Suprapubic skin (tissue), 4 donors: ENCODE measurements at regions not wholly inside any gene's neighbourhood (a gene's known extent, or its start where the extent isn't known, plus 50 kb on each side); places are given as distances from the start of the nearest gene placed in this dataset.

Experiments used
- DNase-seq, 2 donors: peaks; one replicate each; pipeline ENCODE4 v3.0.0-alpha.2; 2019; ENCODE audit warnings: low spot score in 2 of 2
- H3K27ac ChIP-seq: fragments of 200-600 bp; sonication (generic); one replicate; pipeline ENCODE4 v1.5.1; 2019
- H3K27me3 ChIP-seq: fragments of 200-600 bp; sonication (generic); one replicate; pipeline ENCODE4 v1.5.1; 2019
- H3K36me3 ChIP-seq: fragments of 200-600 bp; sonication (generic); one replicate; pipeline ENCODE4 v1.5.1; 2019
- H3K4me1 ChIP-seq: fragments of 200-600 bp; sonication (generic); one replicate; pipeline ENCODE4 v1.5.1; 2019
- H3K4me3 ChIP-seq: fragments of 200-600 bp; sonication (generic); one replicate; pipeline ENCODE4 v1.5.1; 2019; ENCODE audit warnings: mild to moderate bottlenecking
- H3K9me3 ChIP-seq: fragments of 200-600 bp; sonication (generic); one replicate; pipeline ENCODE4 v1.5.1; 2019
- CTCF ChIP-seq, 2 donors: fragments of 200-600 bp in 1 of 2; fragments of 450-650 bp in 1 of 2; sonication (generic) in 1 of 2; IDR thresholded peaks; one replicate each; pipeline ENCODE4 v1.5.1; 2016 to 2019; ENCODE audit warnings: antibody characterized with exemption in 2 of 2, mild to moderate bottlenecking in 1 of 2, moderate library complexity in 1 of 2
- EP300 ChIP-seq: sonication (generic); formaldehyde crosslinking; IDR thresholded peaks from one replicate; pipeline ENCODE4 v1.6.1; 2017; ENCODE audit warnings: antibody characterized with exemption
- POLR2A ChIP-seq, 2 donors: fragments of 450-650 bp; IDR thresholded peaks; one replicate each; pipeline ENCODE4 v1.6.1; 2017; ENCODE audit warnings: antibody characterized with exemption in 2 of 2, mild to moderate bottlenecking in 2 of 2, moderate library complexity in 2 of 2
- POLR2AphosphoS5 ChIP-seq, 3 donors: sonication (generic); formaldehyde crosslinking; IDR thresholded peaks; one replicate each; pipeline ENCODE4 v1.6.1; 2017; ENCODE audit warnings: antibody characterized with exemption in 3 of 3
- WGBS: methylation state at CpG from one replicate; pipeline ENCODE4 v1.1.5; 2018; 5-methylcytosine and 5-hydroxymethylcytosine counted together

GRCh38 chr1:25113731-25114130 is 118.6 kb downstream of the SYF2 start:
- no peak overlapping the region for H3K27ac ChIP-seq
- peaks cover 3% of the 10 kb centered on the region for H3K9me3 ChIP-seq
- DNase-seq, result no peak
- TF ChIP-seq EP300 (no peak), CTCF (IDR thresholded peaks at IDR 0.05) (no peak), POLR2A (IDR thresholded peaks at IDR 0.05) (no peak), POLR2AphosphoS5 (IDR thresholded peaks at IDR 0.05) (no peak)
- 91% methylated on average over 4 of the region's 4 CpGs for WGBS
- no peaks in the 10 kb centered on the region for H3K27me3 ChIP-seq
- no peaks in the 10 kb centered on the region for H3K4me1 ChIP-seq
- H3K4me3 ChIP-seq, result no peak overlapping the region
- no peaks in the 10 kb centered on the region for H3K36me3 ChIP-seq

GRCh38 chr1:25113086-25113485 is 119.2 kb downstream of the SYF2 start:
- peaks cover 3% of the 10 kb centered on the region for H3K9me3 ChIP-seq
- no peak for DNase-seq
- no peaks in the 10 kb centered on the region for H3K36me3 ChIP-seq
- no peaks in the 10 kb centered on the region for H3K4me1 ChIP-seq
- peaks cover 1% of the 10 kb centered on the region for H3K27me3 ChIP-seq
- WGBS, result 68% methylated on average over 3 of the region's 3 CpGs
- no peak for TF ChIP-seq CTCF (IDR thresholded peaks at IDR 0.05)
- TF ChIP-seq EP300, result no peak
- TF ChIP-seq POLR2A (IDR thresholded peaks at IDR 0.05), result no peak
- no peak for TF ChIP-seq POLR2AphosphoS5 (IDR thresholded peaks at IDR 0.05)
- no peak overlapping the region for H3K27ac ChIP-seq
- no peak overlapping the region for H3K4me3 ChIP-seq

DNA sequence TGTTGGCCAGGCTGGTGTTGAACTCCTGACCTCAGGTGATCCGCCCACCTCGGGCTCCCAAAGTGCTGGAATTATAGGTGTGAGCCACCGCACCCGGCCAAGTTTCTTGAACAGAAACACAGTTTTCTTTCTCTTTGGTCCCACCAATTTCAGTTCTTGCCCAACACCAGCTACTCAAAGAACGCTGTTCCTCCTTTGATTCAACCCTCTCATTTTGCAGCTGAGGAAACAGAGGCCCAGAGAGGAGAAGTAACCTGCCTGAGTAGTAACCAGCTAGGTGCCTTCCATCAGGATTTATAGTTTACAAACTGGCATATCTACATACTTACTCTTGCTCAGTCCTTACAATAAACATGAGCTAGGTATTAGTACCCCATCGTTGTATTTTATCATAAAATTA is 119.9 kb downstream of the SYF2 start:
- no peak overlapping the region for H3K27ac ChIP-seq
- H3K36me3 ChIP-seq, result no peaks in the 10 kb centered on the region
- DNase-seq, result no peak
- peaks cover 5% of the 10 kb centered on the region for H3K27me3 ChIP-seq
- H3K4me1 ChIP-seq, result no peaks in the 10 kb centered on the region
- H3K9me3 ChIP-seq, result peaks cover 3% of the 10 kb centered on the region
- TF ChIP-seq CTCF (IDR thresholded peaks at IDR 0.05) (no peak), POLR2A (IDR thresholded peaks at IDR 0.05) (no peak), EP300 (no peak), POLR2AphosphoS5 (IDR thresholded peaks at IDR 0.05) (no peak)
- 89% methylated on average over 6 of the region's 6 CpGs for WGBS
- H3K4me3 ChIP-seq, result no peak overlapping the region

DNA sequence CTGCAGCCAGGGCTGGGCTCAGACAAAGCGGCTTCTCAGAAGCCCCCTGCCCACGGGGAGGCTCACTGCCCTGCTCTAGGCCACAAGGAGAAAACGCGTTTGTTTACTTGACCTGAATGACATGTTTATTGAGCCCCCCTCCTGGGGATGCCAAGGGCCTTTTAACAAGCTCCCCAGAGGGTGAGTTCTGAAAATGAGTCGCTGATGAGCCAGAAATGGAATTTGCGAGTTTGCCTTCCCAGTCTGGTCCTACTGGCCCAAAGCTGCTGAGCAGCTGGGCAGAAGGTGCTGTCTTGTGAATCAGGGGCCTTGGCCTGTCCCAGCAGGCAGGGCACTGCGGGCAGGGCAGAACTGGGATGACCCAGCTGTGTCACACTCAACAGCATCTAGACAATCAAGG is 120.6 kb downstream of the SYF2 start:
- no peak for TF ChIP-seq POLR2A (IDR thresholded peaks at IDR 0.05)
- TF ChIP-seq POLR2AphosphoS5 (IDR thresholded peaks at IDR 0.05), result no peak
- TF ChIP-seq CTCF (IDR thresholded peaks at IDR 0.05), result no peak
- TF ChIP-seq EP300, result no peak
- peaks cover 10% of the 10 kb centered on the region for H3K27me3 ChIP-seq

DNA sequence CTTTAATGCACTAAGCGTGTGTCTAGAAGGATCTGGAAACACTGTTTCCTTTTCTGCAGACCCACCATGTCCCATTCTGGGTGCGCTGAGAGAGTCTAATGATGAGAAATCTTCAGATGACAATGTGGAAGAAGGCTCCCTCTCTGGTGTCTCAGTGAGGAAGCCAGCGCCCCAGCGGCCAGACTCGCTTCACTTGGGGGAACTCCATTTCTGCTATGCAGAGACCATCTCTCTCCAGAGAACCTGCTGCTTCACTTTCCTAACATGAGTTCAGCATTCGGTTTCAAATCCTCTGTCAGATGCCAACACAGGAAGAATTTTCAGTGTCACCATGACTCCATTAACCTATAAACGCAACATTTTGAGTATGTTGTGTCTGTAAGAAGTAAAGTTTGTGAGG is 121.8 kb downstream of the SYF2 start:
- WGBS, result 88% methylated on average over 7 of the region's 7 CpGs
- no peaks in the 10 kb centered on the region for H3K4me1 ChIP-seq

More for the DNA sequence above, 120.6 kb downstream of the SYF2 start:
- no peak overlapping the region for H3K4me3 ChIP-seq
- H3K9me3 ChIP-seq, result peaks cover 3% of the 10 kb centered on the region
- H3K36me3 ChIP-seq, result no peaks in the 10 kb centered on the region
- no peak overlapping the region for H3K27ac ChIP-seq
- no peaks in the 10 kb centered on the region for H3K4me1 ChIP-seq
- WGBS, result 63% methylated on average over 7 of the region's 7 CpGs
- DNase-seq, result no peak

More for the DNA sequence above, 121.8 kb downstream of the SYF2 start:
- no peak for DNase-seq
- TF ChIP-seq CTCF (IDR thresholded peaks at IDR 0.05), result no peak
- no peak for TF ChIP-seq POLR2AphosphoS5 (IDR thresholded peaks at IDR 0.05)
- no peak for TF ChIP-seq EP300
- no peak for TF ChIP-seq POLR2A (IDR thresholded peaks at IDR 0.05)
- H3K27ac ChIP-seq, result no peak overlapping the region
- H3K4me3 ChIP-seq, result no peak overlapping the region
- no peaks in the 10 kb centered on the region for H3K36me3 ChIP-seq
- H3K27me3 ChIP-seq, result peaks cover 13% of the 10 kb centered on the region
- peaks cover 3% of the 10 kb centered on the region for H3K9me3 ChIP-seq
